ENCODE measurements at regions not wholly inside any gene's neighbourhood (a gene's known extent, or its start where the extent isn't known, plus 50 kb on each side); places are given as distances from the start of the nearest gene placed in this dataset.
A peak's percentile ranks its signal among the peaks of the same experiment; 100 is the strongest.

DNA sequence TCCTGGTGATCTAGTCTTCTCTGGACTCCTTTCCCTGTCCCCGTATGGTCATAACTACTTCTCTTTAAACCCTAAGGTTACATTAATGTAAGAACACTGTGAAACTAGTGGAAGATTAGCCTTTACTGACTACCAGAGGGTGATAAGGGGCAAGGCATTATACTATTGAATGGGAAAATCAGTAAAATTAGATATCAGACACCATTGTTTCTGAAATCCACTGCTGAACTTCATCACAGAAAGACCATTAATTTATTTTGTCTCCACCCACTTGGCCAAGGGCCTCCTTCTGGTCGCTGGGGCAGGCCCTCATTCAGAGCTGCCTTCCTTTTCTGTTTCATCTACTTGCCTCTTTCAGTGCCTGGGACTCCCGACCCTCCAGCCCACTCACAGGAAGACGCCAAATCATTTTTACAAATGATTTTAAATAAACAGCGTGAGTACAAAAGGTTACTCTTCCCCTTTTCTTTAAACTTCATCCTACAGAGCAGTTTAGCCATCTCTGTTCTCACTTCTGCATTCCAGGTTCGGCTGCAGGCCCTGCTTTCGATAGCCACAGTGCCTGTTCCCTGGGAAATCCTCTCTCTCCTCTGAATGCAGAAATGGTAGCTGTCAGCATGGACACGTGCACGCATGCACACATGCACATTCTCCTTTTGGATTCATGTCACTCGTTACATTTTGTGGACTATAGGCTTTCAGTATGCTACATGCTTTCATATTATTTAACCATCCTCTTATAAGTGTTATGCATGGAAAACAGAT is 70.3 kb upstream of the DOCK10 start:
- no peaks in the 10 kb centered on the region for H3K9me3 ChIP-seq (ENCODE audit: control insufficient read depth, low read depth, low read length)
- no peak overlapping the region for H2AK5ac ChIP-seq (ENCODE audit: insufficient read length, low read length)
- TF ChIP-seq, protein P1, sequence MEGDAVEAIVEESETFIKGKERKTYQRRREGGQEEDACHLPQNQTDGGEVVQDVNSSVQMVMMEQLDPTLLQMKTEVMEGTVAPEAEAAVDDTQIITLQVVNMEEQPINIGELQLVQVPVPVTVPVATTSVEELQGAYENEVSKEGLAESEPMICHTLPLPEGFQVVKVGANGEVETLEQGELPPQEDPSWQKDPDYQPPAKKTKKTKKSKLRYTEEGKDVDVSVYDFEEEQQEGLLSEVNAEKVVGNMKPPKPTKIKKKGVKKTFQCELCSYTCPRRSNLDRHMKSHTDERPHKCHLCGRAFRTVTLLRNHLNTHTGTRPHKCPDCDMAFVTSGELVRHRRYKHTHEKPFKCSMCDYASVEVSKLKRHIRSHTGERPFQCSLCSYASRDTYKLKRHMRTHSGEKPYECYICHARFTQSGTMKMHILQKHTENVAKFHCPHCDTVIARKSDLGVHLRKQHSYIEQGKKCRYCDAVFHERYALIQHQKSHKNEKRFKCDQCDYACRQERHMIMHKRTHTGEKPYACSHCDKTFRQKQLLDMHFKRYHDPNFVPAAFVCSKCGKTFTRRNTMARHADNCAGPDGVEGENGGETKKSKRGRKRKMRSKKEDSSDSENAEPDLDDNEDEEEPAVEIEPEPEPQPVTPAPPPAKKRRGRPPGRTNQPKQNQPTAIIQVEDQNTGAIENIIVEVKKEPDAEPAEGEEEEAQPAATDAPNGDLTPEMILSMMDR (conservative IDR thresholded peaks at IDR 0.05), result no peak
- no peak overlapping the region for H3K18ac ChIP-seq (ENCODE audit: insufficient read length, low read depth, low read length)
- WGBS (ENCODE audit: extremely low coverage, insufficient read length, low lambda C conversion rate), result no CpG with 5 or more reads among the region's 10 CpGs
- no peak overlapping the region for H3K56ac ChIP-seq (ENCODE audit: insufficient read length, low read depth, low read length)
- no peaks in the 10 kb centered on the region for H3K79me1 ChIP-seq (ENCODE audit: insufficient read depth, low read depth, low read length, poor library complexity, severe bottlenecking)
- peak overlapping the region in 2 of 3 experiments; percentile 19 to 62; a peak in 1 of 7 replicates for H3K27ac Mint-ChIP-seq
- H2BK5ac ChIP-seq (ENCODE audit: insufficient read length, low read length), result no peak overlapping the region
- no peak overlapping the region for H3K27ac ChIP-seq (ENCODE audit: insufficient read length, low read depth, low read length)
- no peaks in the 10 kb centered on the region for H3K27me3 ChIP-seq (ENCODE audit: insufficient read depth, low read length)
- no peak overlapping the region for H4K91ac ChIP-seq (ENCODE audit: insufficient read length, low read depth, low read length)
- no peak for DNase-seq
- no peak overlapping the region for H2BK120ac ChIP-seq (ENCODE audit: low read depth, low read length, poor library complexity, severe bottlenecking)
- no peaks in the 10 kb centered on the region for H4K20me1 ChIP-seq (ENCODE audit: control insufficient read depth, insufficient read depth, insufficient read length)
- H3K4ac ChIP-seq (ENCODE audit: low read depth, low read length), result no peak overlapping the region
- no peaks in the 10 kb centered on the region for H3K9me3 Mint-ChIP-seq
- no peak overlapping the region for H3T11ph ChIP-seq (ENCODE audit: low read length)
- no peaks in the 10 kb centered on the region for H3K27me3 Mint-ChIP-seq (ENCODE audit: low read depth)
- H3K36me3 Mint-ChIP-seq (ENCODE audit: insufficient read depth in 1 of 3, low read depth in 3 of 3), result no peaks in the 10 kb centered on the region
- H3K4me1 Mint-ChIP-seq, result peaks cover 0 to 2% of the 10 kb centered on the region in 2 experiments; a peak in 2 of 4 replicates
- H3K9ac ChIP-seq (ENCODE audit: extremely low read depth, insufficient read length, low read length), result no peak overlapping the region
- no peaks in the 10 kb centered on the region for H3K79me2 ChIP-seq (ENCODE audit: insufficient read depth, low read length)
- no peak overlapping the region for H3K23ac ChIP-seq (ENCODE audit: insufficient read length, low read depth, low read length)
- H2BK20ac ChIP-seq (ENCODE audit: low read depth, low read length, poor library complexity, severe bottlenecking), result no peak overlapping the region
- no peak overlapping the region for H3K14ac ChIP-seq (ENCODE audit: insufficient read depth, low read length)
- no peak overlapping the region for H4K5ac ChIP-seq (ENCODE audit: insufficient read length, low read depth, low read length)
- no peak overlapping the region for H4K8ac ChIP-seq (replicated peaks; ENCODE audit: insufficient read length, low read depth, low read length)
- H3K4me3 Mint-ChIP-seq, result no peak overlapping the region; a peak in 1 of 5 replicates
- H2BK12ac ChIP-seq (ENCODE audit: insufficient read length, low read depth, low read length), result no peak overlapping the region
- no peaks in the 10 kb centered on the region for H3K4me1 ChIP-seq (ENCODE audit: insufficient read depth, low read length)
- H3K4me2 ChIP-seq (ENCODE audit: insufficient read depth, insufficient read length, low read length), result no peak overlapping the region
- no peaks in the 10 kb centered on the region for H3K23me2 ChIP-seq (ENCODE audit: insufficient read length, low read depth, low read length, poor library complexity, severe bottlenecking)
- no peak overlapping the region for H2BK15ac ChIP-seq (ENCODE audit: low read depth, low read length)
- no peak overlapping the region for H2AFZ ChIP-seq (ENCODE audit: low read length)
